Activated CD4-positive, alpha-beta T cell treated with anti-CD3 and anti-CD28 coated beads for 4 hours (primary cell): ENCODE measurements at regions not wholly inside any gene's neighbourhood (a gene's known extent, or its start where the extent isn't known, plus 50 kb on each side); places are given as distances from the start of the nearest gene placed in this dataset.
"Not testable (repeated sequence)": the region's sequence is repeated elsewhere in the genome, so short reads cannot be mapped to it uniquely, and the experiment has no call there.

Experiments used
- DNase-seq, 2 donors: peaks; one replicate each; pipeline ENCODE4 v3.0.0-alpha.2; 2020

- no peak for DNase-seq
These were observed 1919.8 kb upstream of the AGA start for GRCh38 chr4:179361978-179362486.

DNA sequence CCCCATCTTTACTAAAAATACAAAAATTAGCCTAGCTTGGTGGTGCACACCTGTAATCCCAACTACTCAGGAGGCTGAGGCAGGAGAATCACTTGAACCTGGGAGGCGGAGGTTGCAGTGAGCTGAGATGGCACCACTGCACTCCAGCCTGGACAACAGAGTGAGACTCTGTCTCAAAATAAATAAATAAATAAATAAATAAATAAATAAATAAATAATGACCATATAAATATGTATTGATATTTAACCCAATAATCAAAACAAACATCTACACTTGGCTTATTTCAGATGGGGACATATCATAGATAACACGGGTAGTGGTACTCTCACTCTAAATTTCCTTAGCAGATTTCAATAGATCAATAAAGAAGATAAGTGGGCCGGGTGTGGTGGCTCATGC, 1923.7 kb upstream of the AGA start:
- not testable (repeated sequence) for DNase-seq

GRCh38 chr4:179372242-179372641, 1930.0 kb upstream of the AGA start:
- DNase-seq: no peak

DNA sequence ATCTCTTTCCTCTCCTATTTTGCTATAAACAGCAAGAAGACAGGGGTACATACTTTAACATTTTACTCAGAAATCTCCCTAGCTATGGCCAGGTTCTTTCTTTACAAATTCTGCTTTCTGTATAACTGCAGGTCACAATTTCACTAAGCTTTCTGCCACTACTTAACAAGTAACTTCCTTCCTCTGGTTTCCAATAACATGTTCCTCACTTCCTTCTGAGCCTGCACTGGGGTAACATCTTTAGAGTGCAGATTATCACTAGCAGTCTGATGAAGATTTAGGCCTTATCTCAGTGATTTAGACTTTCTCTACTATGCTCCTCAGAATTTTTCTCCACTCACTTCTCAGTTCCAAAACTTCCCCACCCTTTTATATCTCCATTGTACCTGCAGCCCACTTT, 1930.5 kb upstream of the AGA start:
- DNase-seq: no peak

DNA sequence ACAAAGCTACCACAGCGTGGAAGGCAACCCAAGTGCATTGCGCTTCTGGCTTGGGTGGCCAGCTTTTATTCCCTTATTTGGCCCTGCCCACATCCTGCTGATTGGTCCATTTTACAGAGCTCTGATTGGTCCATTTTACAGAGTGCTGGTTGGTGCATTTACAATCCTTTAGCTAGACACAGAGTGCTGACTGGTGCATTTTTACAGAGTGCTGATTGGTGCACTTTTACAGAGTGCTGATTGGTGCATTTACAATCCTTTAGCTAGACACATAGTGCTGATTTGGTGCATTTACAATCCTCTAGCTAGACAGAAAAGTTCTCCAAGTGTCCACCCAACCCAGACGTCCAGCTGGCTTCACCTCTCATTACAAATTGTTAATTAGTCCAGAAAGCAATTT, 1936.6 kb upstream of the AGA start:
- DNase-seq: not testable (repeated sequence)

DNA sequence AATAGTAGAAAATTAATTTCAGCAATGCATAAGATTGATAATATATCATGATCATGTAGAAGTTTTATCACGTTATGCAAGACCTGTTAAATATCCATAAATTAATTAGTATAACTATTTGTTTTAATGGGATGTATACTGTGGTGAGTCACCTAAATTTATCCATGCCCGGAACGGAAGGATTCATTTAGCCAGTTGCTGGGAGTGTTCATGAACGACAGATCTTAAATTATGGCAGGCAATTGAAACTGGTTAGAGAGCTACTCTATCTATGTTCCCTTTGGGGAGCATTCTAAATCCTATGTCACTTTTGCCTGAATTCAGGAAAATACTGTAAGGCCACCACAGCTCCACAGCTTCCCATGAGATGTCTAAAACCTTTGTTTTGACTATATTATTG, 1950.5 kb upstream of the AGA start:
- no peak for DNase-seq

GRCh38 chr4:179398414-179398813, 1956.2 kb upstream of the AGA start:
- no peak for DNase-seq

DNA sequence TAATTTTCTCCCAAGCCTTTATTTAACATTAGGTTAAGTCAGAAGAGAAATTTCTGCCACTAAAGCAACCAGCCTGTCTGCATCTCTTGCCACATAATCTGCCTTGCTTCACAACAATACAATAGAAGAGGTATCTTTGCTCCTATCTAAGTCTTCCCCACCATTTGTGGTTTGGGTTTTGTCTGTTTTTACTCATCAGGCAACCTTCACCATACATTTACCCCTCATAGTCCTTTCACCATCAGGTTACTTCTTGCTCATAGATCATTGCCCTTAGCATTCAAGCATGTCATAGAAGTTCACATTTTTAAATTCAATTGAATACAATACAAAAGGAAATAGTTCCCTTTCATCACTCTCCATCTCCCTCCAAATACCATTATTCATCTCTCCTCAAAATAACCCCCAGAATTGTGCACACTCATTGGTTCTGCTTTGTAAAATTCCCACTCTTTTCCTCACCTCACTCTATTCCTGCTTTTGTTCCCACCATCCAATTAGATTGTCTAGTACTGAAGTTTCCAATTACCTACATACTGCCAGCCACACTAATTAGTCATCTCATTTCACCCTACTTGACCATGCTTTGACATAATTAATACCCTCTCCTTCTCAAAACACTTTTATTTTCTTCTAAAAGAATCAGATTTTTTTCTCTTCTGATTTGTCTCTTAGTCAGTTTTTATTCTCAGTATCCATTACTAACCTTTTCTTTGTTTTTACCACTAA, 1957.0 kb upstream of the AGA start:
- DNase-seq: no peak

- no peak for DNase-seq
These were observed 1973.0 kb upstream of the AGA start for GRCh38 chr4:179415037-179415846.

GRCh38 chr4:179415847-179416223, 1973.6 kb upstream of the AGA start:
- DNase-seq: no peak

GRCh38 chr4:179417357-179417756, 1975.1 kb upstream of the AGA start:
- DNase-seq: no peak

DNA sequence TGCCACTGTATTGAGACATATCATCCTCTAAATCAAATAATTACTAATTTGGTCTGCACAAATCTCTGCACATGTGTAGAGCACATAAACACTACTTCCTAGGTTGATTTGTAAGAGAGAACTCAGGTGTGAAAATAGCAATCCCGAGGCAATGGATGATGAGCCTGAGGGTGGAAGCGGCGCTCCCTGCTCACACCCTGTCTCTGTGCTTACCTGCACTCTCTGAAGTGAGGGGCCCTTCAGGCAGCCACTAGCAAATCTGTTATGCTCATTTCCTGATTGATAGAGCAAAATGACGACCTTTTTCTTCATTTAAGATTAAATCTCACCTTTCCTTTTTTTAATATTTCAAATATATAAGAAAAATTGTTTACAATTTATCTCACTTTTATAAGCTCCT, 1995.7 kb upstream of the AGA start:
- no peak for DNase-seq

DNA sequence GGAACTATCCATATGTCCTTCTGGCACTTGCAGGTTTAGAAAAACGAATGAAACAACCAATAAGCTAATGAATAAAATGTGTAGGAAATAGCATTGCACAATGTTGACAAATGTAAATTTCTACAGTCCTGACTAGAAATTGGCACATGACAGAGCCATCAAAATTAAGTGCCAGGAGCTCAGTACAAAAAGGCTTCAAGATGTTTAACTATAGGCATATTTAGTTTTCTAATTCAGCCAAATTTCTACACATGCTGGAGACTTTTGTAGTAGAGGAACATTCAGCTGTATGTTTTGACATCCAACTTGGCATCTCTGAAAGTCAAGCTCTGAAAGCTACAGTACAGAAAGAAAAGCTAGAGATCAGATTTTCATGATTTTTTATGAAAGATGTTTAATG, 1999.4 kb upstream of the AGA start:
- DNase-seq: no peak

- no peak for DNase-seq
These were observed 2005.1 kb upstream of the AGA start for GRCh38 chr4:179447308-179447707.

GRCh38 chr4:179465131-179465797, 2023.0 kb upstream of the AGA start:
- no peak for DNase-seq

DNA sequence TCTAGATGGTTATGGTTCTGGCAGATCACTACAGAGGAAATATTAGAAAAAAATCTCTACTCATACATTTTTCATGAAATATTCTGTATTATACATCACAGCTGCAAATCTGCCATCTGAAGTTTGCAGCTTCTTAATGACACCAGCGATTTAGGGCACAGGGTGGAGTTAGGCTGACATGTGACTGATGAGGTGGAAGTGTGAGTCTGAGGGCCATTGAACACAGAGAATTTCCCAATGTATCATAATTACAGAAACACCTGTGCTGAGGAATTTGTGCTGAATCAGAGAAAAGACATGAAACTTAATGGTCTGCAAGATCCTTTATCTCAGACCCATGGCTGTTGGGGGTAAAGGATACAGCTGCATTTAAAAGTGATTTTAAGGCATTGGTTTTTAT, 2025.6 kb upstream of the AGA start:
- DNase-seq: no peak

DNA sequence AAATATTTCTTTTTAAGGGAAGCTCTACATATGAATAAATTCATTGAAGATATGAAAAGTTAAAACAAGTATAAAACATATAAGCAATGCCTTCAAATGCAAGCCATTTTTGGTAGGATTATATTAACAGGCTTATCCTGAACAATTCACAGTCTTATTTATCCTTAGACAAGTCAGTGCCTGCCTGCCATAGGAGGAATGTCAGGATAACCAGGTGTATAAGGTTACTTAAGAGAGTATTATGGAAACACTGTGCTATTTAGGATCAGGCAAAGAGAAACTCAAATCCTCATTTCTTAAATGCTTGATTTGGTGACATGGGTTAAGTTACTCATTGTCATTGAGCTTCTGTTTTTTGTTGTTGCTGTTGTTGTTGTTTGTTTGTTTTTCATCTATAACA, 2029.9 kb upstream of the AGA start:
- DNase-seq: no peak

- no peak for DNase-seq
These were observed 2036.4 kb upstream of the AGA start for GRCh38 chr4:179478608-179479007.

- no peak for DNase-seq
These were observed 2043.5 kb upstream of the AGA start for GRCh38 chr4:179485781-179486180.

DNA sequence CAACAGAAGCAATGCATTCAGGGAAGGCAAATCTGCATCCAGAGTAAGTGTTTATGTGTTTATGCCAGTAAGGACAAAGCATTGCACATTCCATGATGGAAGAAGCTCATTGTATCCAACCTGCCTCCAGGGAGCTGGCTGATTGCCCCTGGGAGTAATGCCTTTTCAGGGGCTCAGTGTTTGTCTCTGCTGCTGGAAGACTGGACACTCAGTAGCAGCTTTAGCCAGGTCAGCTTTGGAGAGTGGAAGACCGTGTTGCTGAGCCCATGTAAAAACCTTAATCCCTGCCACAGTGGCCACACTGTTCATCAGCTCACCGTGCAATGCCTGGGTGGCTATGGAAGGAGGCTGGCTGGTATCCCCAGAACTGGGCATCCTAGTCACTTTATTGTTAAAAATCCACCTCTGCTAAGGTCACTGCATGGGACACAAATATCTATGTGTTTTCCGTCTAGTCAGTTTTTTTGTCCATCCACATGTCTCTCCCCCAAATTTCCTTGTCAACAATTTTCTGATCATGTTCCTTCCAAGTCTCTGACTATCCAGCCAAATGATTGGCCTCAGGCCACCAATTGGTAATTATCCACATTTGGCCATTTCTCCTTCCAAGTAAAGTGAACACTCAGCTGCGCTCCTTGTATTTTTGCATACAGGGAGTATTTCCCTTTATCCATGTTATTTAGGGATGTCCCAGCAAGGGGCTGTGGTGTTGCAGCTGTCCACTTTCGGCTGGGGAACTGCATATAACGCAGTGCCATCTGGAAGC, 2044.5 kb upstream of the AGA start:
- no peak for DNase-seq

DNA sequence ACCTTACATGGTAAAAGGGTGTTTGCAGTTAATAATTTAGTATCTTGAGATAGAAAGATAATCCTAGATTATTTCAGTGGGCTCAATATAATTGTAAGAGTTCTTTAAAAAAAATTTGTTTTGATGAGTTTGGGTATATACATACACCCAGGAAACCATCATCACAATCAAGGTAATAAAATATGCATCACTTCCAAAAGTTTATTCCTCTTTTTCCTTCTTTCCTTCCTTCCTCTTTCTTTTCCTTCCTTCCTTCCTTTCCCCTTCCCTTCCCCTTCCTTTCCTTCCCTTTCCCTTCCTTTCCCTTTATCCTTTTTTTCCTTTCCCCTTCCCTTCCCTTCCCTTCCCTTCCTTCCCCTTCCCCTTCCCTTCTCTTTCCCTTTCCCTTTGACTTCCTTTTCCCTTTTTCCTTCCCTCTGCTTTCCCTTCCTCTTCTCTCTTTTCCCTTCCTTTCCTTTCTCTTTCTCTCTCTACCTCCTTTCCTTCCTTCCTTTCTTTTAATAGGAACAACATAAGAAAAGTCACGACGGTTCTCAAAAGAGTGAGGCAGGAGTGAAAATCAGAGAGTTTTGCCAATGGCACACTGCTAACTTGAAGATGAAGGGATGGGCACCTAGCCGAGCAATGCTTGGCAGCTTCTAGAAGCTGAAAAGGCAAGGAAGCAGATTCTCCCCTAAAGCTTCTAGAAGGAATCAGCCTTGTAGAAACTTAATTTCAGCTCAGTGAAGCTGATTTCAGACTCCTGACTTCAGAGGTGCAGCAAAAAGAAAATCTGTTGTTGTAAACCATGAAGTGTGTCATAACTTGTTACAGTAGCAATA, 2050.2 kb upstream of the AGA start:
- DNase-seq: no peak

GRCh38 chr4:179503976-179504375, 2061.7 kb upstream of the AGA start:
- DNase-seq: no peak
